HepG2 (cell line): ENCODE measurements at regions not wholly inside any gene's neighbourhood (a gene's known extent, or its start where the extent isn't known, plus 50 kb on each side); places are given as distances from the start of the nearest gene placed in this dataset.

Experiments used
- ATAC-seq: fragments of 200-7000 bp; cut with Tn5 transposase; 3 replicates; pipeline ENCODE4 v1.9.1; 2020; ENCODE audit warnings: mild to moderate bottlenecking, moderate library complexity
- BruUV-seq: library from RNA; stranded (reverse); fragments of 400-500 nt; replicated peaks from 2 replicates; lab custom pipeline; 2021; lab: Mats Ljungman, UMichigan
- CTCF ChIA-PET: fragments of 300-600 bp; formaldehyde crosslinking; extraction: SDS; loops from one replicate; lab custom pipeline; 2021; ENCODE audit warnings: low total read pairs, inconsistent platforms, low intra/inter-chr PET ratio; lab: Yijun Ruan, JAX
- POLR2A ChIA-PET: fragments of 350-600 bp; sonication (Branson Sonifier 250); formaldehyde crosslinking; loops from one replicate; lab custom pipeline; 2020; ENCODE audit warnings: antibody characterized with exemption, inconsistent platforms; lab: Yijun Ruan, JAX
- DNase-seq: peaks from one replicate; pipeline ENCODE4 v3.0.0-alpha.2; 2015; ENCODE audit warnings: low spot score
- FAIRE-seq: peaks from 3 replicates; lab custom pipeline; 2011; peaks lifted over from hg19 to GRCh38; lab: Jason Lieb, UNC
- H2AFZ ChIP-seq: one replicate; pipeline ENCODE4 v1.6.1; 2011; ENCODE audit warnings: low read length, inconsistent platforms
- H3K27ac ChIP-seq: fragments of 300-600 bp; 3 replicates; pipeline ENCODE4 v1.8.0; 2011; ENCODE audit warnings: mixed run types, mild to moderate bottlenecking, mixed read lengths, low read length, inconsistent platforms; ENCODE audit not compliant: insufficient read depth; ENCODE audit errors: extremely low read length
- H3K27me3 ChIP-seq, 2 experiments: fragments of 200-600 bp in 1 of 2; 2 replicates in 1 of 2; 3 replicates in 1 of 2; pipeline versions ENCODE4 v1.6.0 to v1.8.0; 2011; ENCODE audit warnings: low read length in 2 of 2, mild to moderate bottlenecking in 2 of 2, moderate library complexity in 2 of 2, inconsistent platforms in 1 of 2; ENCODE audit not compliant: insufficient read depth in 2 of 2, control insufficient read depth in 1 of 2
- H3K36me3 ChIP-seq, 2 experiments: fragments of 200-600 bp in 1 of 2; replicated peaks in 1 of 2; 2 replicates in 1 of 2; 3 replicates in 1 of 2; pipeline versions ENCODE4 v1.5.1 to v1.8.0; 2011; ENCODE audit warnings: low read length in 2 of 2, inconsistent platforms in 1 of 2; ENCODE audit not compliant: insufficient read depth in 2 of 2, control insufficient read depth in 1 of 2
- H3K4me1 ChIP-seq: 2 replicates; pipeline ENCODE4 v1.5.1; 2012; ENCODE audit warnings: low read length, inconsistent platforms; ENCODE audit not compliant: insufficient read depth
- H3K4me2 ChIP-seq: 2 replicates; pipeline ENCODE4 v1.6.0; 2011; ENCODE audit warnings: low read depth, low read length, inconsistent platforms
- H3K4me3 ChIP-seq, 3 experiments: fragments of 200-600 bp in 1 of 3; sonication (generic), shearing (Covaris generic) in 1 of 3; replicated peaks in 1 of 3; 2 replicates each; pipeline ENCODE4 v1.5.1; 2011 to 2016; ENCODE audit warnings: low read length in 3 of 3, inconsistent platforms in 2 of 3, low read depth in 2 of 3, mild to moderate bottlenecking in 2 of 3, control low read depth in 1 of 3, mixed read lengths in 1 of 3; ENCODE audit not compliant: insufficient read depth in 1 of 3
- H3K79me2 ChIP-seq: one replicate; pipeline ENCODE4 v1.6.1; 2011; ENCODE audit warnings: low read length, inconsistent platforms; ENCODE audit not compliant: insufficient read depth
- H3K9ac ChIP-seq: 2 replicates; pipeline ENCODE4 v1.6.0; 2011; ENCODE audit warnings: mild to moderate bottlenecking, low read depth, low read length, inconsistent platforms; ENCODE audit not compliant: insufficient read depth
- H3K9me3 ChIP-seq: 2 replicates; pipeline ENCODE4 v1.5.1; 2012; ENCODE audit warnings: mild to moderate bottlenecking, low read length
- H4K20me1 ChIP-seq: 2 replicates; pipeline ENCODE4 v1.6.0; 2011; ENCODE audit warnings: inconsistent platforms, mild to moderate bottlenecking, low read length, moderate library complexity; ENCODE audit not compliant: insufficient read depth
- ARID2 ChIP-seq: sonication (generic); formaldehyde crosslinking; IDR thresholded peaks from 2 replicates; pipeline ENCODE4 v1.8.1; 2022; ENCODE audit warnings: mild to moderate bottlenecking, missing genetic modification reagents, borderline replicate concordance
- DR1 ChIP-seq: sonication (generic); formaldehyde crosslinking; IDR thresholded peaks from 2 replicates; pipeline ENCODE4 v1.8.0; 2021; ENCODE audit warnings: mild to moderate bottlenecking, missing genetic modification reagents, inconsistent platforms
- DRAP1 ChIP-seq: IDR thresholded peaks from 2 replicates; pipeline ENCODE4 v1.6.1; 2016; ENCODE audit warnings: missing genetic modification reagents, missing compliant biosample characterization
- EP300 ChIP-seq, 3 experiments: sonication (generic) in 1 of 3; formaldehyde crosslinking in 1 of 3; IDR thresholded peaks; 2 replicates each; pipeline versions ENCODE4 v1.5.1 to v1.6.1; 2011 to 2020; ENCODE audit warnings: low read depth in 2 of 3, low read length in 2 of 3, borderline replicate concordance in 1 of 3, improper control_type of control experiment in 1 of 3, mild to moderate bottlenecking in 1 of 3, missing genetic modification reagents in 1 of 3, moderate library complexity in 1 of 3
- MYC ChIP-seq: sonication (generic); formaldehyde crosslinking; IDR thresholded peaks from 2 replicates; pipeline ENCODE4 v1.9.0; 2021; ENCODE audit warnings: missing genetic modification reagents, borderline replicate concordance
- ZBTB37 ChIP-seq: sonication (generic); formaldehyde crosslinking; IDR thresholded peaks from 2 replicates; pipeline ENCODE4 v1.4.0; 2020; ENCODE audit warnings: mild to moderate bottlenecking, missing genetic modification reagents
- ZFAT ChIP-seq: sonication (generic); formaldehyde crosslinking; conservative IDR thresholded peaks from 2 replicates; pipeline ENCODE4 v1.8.1; 2023; ENCODE audit warnings: missing genetic modification reagents, inconsistent platforms
- ZHX2 ChIP-seq, 2 experiments: sonication (generic) in 1 of 2; formaldehyde crosslinking in 1 of 2; IDR thresholded peaks; 2 replicates each; pipeline versions ENCODE4 v1.6.1 to v1.9.0; 2014 to 2022; ENCODE audit warnings: antibody characterized with exemption in 1 of 2, borderline replicate concordance in 1 of 2, inconsistent platforms in 1 of 2, low read depth in 1 of 2, missing genetic modification reagents in 1 of 2
- ZNF446 ChIP-seq: sonication (generic); formaldehyde crosslinking; IDR thresholded peaks from 2 replicates; pipeline ENCODE4 v1.5.0; 2020; ENCODE audit warnings: mild to moderate bottlenecking, missing genetic modification reagents
- ZNF556 ChIP-seq: sonication (generic); formaldehyde crosslinking; IDR thresholded peaks from 2 replicates; pipeline ENCODE4 v1.4.0; 2020; ENCODE audit warnings: mild to moderate bottlenecking, missing genetic modification reagents, borderline replicate concordance
- ZNF652 ChIP-seq: IDR thresholded peaks from 2 replicates; pipeline ENCODE4 v1.6.1; 2016; ENCODE audit warnings: low read depth, borderline replicate concordance
- ZNF703 ChIP-seq: sonication (generic); formaldehyde crosslinking; IDR thresholded peaks from 2 replicates; pipeline ENCODE4 v1.5.1; 2020; ENCODE audit warnings: missing genetic modification reagents, mild to moderate bottlenecking, moderate library complexity, borderline replicate concordance
- ZNF713 ChIP-seq: sonication (generic); formaldehyde crosslinking; IDR thresholded peaks from 2 replicates; pipeline ENCODE4 v1.4.0; 2020; ENCODE audit warnings: mild to moderate bottlenecking, missing genetic modification reagents
- ZNF746 ChIP-seq: sonication (generic); formaldehyde crosslinking; IDR thresholded peaks from 2 replicates; pipeline ENCODE4 v1.8.0; 2022; ENCODE audit warnings: mild to moderate bottlenecking, missing genetic modification reagents
- WGBS: methylation state at CpG from one replicate; pipeline ENCODE4 v1.1.6; 2017; ENCODE audit warnings: low lambda C conversion rate; 5-methylcytosine and 5-hydroxymethylcytosine counted together
- in situ Hi-C: cut with HindIII; loops from 2 replicates; pipeline ENCODE4 v1.10.0; 2017; ENCODE audit warnings: low pct_unique_long_range_greater_than_20kb; ENCODE audit not compliant: extremely low pct_ligation_motif_present
- intact Hi-C: fragments of 100-400 bp; cut with micrococcal nuclease; formaldehyde crosslinking; loops from one replicate; pipeline ENCODE4 v1.10.0; 2022; ENCODE audit not compliant: unreplicated experiment

- no peak for TF ChIP-seq DR1 (CRISPR knock-in tag)
- no peak for TF ChIP-seq EP300 (IDR thresholded peaks at IDR 0.05; ENCODE audit: low read depth in 2 of 2, low read length in 2 of 2)
- TF ChIP-seq EP300 (CRISPR knock-in tag; IDR thresholded peaks at IDR 0.05; ENCODE audit: borderline replicate concordance): no peak
- no peak for TF ChIP-seq ZNF652 (CRISPR knock-in tag)
- TF ChIP-seq ZBTB37 (CRISPR knock-in tag): no peak
- TF ChIP-seq ZHX2 (IDR thresholded peaks at IDR 0.05; ENCODE audit: low read depth): no peak
- no peak for TF ChIP-seq ZHX2 (CRISPR knock-in tag; IDR thresholded peaks at IDR 0.05; ENCODE audit: borderline replicate concordance)
- no peak for TF ChIP-seq ZNF446 (CRISPR knock-in tag)
- no peak for TF ChIP-seq DRAP1 (CRISPR knock-in tag)
- no peak for TF ChIP-seq ZNF746 (CRISPR knock-in tag)
- TF ChIP-seq MYC (CRISPR knock-in tag): no peak
- TF ChIP-seq ZNF703: no peak
- TF ChIP-seq ZFAT (CRISPR knock-in tag): no peak
- no peak for TF ChIP-seq ZNF556 (CRISPR knock-in tag)
- TF ChIP-seq ZNF713: no peak
- no peak for TF ChIP-seq ARID2 (CRISPR knock-in tag)
- peaks cover 45% of the 10 kb centered on the region for H3K4me1 ChIP-seq
- 72% methylated on average over 2 of the region's 2 CpGs for WGBS
- in situ Hi-C loops (no loop called here), intact Hi-C loops (no loop called here)
- peaks cover 0 to 16% of the 10 kb centered on the region in 2 experiments; a peak in 3 of 5 replicates for H3K27me3 ChIP-seq
- ATAC-seq: no peak
- no peak overlapping the region for H3K9ac ChIP-seq
- no peak for DNase-seq
- ChIA-PET POLR2A (no interaction called here), CTCF (no interaction called here)
- FAIRE-seq: no peak
- no TSS peak for BruUV-seq
- no peaks in the 10 kb centered on the region for H3K9me3 ChIP-seq
- no peak overlapping the region for H3K4me3 ChIP-seq
- no peaks in the 10 kb centered on the region for H3K36me3 ChIP-seq
- no peak overlapping the region for H3K4me2 ChIP-seq
- H2AFZ ChIP-seq: no peak overlapping the region
- no peaks in the 10 kb centered on the region for H3K79me2 ChIP-seq
- no peak overlapping the region for H3K27ac ChIP-seq
- H4K20me1 ChIP-seq: no peaks in the 10 kb centered on the region
Measured at GRCh38 chr2:100747551-100747950, 72.4 kb upstream of the NPAS2 start.
